ENCODE measurements at regions not wholly inside any gene's neighbourhood (a gene's known extent, or its start where the extent isn't known, plus 50 kb on each side); places are given as distances from the start of the nearest gene placed in this dataset.

DNA sequence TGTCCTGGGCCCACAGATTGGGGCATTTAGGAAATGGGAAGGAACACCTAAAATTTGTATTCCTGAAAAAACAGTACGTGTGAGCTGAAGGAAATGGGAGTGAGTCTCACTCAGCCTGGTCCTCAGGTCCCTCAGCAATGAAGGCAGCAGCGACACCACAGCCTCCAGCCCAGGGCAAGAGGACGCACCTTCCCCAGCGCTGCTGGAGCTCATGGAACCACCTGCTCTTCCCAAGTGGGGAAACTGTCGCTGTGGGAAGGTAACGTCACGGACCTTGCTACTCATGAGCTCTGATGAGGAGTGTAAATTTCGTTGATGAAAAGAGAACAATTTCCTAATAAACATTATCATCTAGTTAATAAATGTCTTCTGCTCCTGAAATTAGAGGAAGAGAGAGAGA is 323.6 kb downstream of the EIPR1 start:
- no peak for DNase-seq (ENCODE audit: low read depth)
- TF ChIP-seq, protein P1, sequence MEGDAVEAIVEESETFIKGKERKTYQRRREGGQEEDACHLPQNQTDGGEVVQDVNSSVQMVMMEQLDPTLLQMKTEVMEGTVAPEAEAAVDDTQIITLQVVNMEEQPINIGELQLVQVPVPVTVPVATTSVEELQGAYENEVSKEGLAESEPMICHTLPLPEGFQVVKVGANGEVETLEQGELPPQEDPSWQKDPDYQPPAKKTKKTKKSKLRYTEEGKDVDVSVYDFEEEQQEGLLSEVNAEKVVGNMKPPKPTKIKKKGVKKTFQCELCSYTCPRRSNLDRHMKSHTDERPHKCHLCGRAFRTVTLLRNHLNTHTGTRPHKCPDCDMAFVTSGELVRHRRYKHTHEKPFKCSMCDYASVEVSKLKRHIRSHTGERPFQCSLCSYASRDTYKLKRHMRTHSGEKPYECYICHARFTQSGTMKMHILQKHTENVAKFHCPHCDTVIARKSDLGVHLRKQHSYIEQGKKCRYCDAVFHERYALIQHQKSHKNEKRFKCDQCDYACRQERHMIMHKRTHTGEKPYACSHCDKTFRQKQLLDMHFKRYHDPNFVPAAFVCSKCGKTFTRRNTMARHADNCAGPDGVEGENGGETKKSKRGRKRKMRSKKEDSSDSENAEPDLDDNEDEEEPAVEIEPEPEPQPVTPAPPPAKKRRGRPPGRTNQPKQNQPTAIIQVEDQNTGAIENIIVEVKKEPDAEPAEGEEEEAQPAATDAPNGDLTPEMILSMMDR (IDR thresholded peaks at IDR 0.05; ENCODE audit: insufficient read depth, low read depth, low read length, missing control alignments), result no peak
- no peak overlapping the region for H3K4me3 ChIP-seq (ENCODE audit: low read depth, low read length)

DNA sequence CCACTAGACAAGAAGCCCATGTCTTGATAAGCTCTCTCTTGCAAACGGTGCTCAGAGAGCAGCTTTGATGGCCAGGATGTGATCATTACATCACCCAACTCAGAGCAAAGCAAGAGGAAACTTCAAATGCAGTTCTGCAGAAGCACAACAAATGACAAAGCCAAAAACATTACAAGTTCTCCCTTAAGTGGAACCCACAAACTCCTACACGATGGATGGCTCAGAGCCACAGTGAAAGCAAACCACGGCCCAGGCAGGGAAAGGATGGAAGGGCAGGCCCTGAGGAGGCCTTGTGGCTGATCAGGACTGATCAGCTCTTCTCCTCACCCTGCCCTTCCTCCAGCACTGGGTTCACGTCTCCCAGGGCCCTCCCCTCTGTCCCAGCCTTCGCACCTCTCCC is 326.4 kb downstream of the EIPR1 start:
- DNase-seq (ENCODE audit: low read depth), result no peak
- TF ChIP-seq, protein P1 (IDR thresholded peaks at IDR 0.05; ENCODE audit: insufficient read depth, low read depth, low read length, missing control alignments), result no peak
- H3K4me3 ChIP-seq (ENCODE audit: low read depth, low read length), result no peak overlapping the region

DNA sequence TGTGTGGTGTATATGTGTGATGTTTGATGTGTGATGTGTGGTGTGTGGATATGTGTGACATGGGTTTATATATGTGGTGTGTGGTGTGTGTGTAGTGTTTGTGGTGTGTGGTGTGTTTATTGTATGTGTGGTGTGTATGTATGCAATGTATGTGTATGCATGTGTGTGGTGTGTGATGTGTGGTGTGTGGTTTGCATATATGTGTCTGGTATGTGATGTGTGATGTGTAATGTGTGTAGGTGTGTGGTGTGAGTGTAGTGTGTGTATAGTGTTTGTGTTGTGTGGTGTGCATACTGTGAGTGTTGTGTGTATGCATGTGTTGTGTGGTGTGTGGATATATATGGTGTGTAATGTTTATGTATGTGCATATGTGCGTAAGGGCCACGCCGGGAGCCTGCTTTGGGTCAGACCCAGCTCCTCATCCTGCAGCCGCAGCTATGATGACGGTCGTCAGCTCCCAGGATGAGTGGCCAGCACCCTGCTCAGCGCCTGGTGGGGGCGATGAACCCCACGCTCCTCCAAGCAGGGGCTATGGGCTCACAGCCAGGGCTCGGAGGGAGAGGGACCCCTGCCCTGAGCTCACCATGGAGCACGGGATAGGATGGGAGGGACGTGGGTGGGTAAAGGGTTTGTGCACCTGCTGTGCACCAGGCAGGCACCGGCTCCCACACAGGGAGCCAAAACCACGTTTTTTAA is 331.3 kb downstream of the EIPR1 start:
- TF ChIP-seq, protein P1 (IDR thresholded peaks at IDR 0.05; ENCODE audit: insufficient read depth, low read depth, low read length, missing control alignments), result no peak
- H3K4me3 ChIP-seq (ENCODE audit: low read depth, low read length), result no peak overlapping the region
- DNase-seq (ENCODE audit: low read depth), result no peak

DNA sequence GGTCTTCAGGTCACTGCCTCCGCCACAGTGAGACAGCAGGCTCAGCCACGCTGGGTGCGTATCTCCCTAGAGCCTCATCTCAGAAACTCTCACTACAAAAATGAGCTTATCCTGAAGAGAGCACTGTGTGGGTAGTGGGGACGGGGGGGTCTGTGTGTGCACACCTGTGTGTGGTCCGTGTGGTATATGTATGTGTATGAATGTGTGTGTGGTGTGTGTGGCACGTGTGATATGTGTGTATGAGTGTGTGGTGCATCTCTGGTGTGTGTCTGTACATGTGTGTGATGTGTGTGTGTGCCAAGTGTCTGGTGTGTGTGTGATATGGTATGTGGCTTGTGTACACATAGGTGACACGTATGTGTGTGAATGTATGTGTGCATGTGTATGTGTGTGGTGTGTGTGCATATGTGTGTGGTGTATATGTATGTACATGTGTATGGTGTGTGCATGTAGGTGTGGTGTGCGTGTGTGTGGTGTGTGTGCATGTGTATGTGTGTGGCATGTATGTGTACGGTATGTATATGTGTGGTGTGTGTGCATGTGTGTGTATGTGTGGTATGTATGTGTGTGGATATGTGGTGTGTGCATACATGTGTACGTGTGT is 332.2 kb downstream of the EIPR1 start:
- H3K4me3 ChIP-seq (ENCODE audit: low read depth, low read length), result no peak overlapping the region
- TF ChIP-seq, protein P1 (IDR thresholded peaks at IDR 0.05; ENCODE audit: insufficient read depth, low read depth, low read length, missing control alignments), result no peak
- no peak for DNase-seq (ENCODE audit: low read depth)

DNA sequence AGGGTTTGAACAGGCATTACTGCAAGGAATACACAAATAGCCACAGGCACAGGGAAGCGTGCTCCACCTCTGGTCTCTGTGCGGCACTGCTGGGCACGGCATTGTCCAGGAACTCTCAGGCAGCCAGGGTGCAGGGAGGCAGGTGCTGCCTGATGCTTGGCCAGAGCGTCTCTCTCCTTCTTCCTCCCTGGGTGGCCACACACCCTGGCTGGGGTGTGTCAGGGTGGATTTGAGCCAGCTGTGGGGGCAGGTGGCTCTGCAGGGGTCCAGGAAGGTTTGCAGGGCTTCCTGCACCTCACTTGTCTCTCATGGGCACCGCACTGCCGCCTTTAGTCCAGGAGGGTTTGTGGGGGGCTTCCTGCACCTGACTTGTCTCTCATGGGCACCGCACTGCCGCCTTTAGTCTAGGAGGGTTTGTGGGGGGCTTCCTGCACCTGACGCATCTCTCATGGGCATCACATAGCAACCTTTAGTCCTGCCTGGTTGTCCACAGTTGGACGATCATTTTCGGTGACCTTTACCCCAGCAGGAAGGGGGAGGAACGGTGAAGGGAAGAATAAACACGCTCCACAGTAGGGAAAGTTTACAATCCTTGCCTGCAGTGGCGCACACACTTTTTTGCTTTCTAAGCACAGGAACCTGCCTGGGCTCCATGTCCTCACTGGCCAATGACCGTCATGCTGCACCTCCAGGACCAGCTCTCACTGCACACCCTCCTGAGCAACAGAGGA is 332.9 kb downstream of the EIPR1 start:
- DNase-seq (ENCODE audit: low read depth), result no peak
- no peak overlapping the region for H3K4me3 ChIP-seq (ENCODE audit: low read depth, low read length)
- TF ChIP-seq, protein P1 (IDR thresholded peaks at IDR 0.05; ENCODE audit: insufficient read depth, low read depth, low read length, missing control alignments), result no peak

DNA sequence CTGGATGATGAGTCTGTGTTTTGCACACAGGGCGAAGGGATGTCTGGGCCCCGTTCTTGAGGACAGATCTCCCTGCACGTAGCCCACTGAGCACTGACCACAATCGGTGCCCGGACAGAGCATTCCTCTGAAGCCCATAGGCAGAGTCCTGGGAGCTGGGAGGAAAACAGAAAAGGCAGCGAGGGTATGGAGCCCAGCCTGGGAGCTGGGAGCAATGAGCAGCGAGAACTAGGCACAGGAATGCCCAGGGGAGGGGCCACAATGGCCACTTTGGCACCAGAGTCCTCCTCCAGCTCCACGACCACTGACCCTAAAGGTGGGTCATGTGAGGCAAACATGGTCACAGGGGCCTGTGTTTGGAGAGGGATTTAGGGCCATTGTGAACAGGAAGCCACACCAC is 333.9 kb downstream of the EIPR1 start:
- no peak for DNase-seq (ENCODE audit: low read depth)
- TF ChIP-seq, protein P1 (IDR thresholded peaks at IDR 0.05; ENCODE audit: insufficient read depth, low read depth, low read length, missing control alignments), result no peak

More for the DNA sequence above, 333.9 kb downstream of the EIPR1 start:
- no peak overlapping the region for H3K4me3 ChIP-seq (ENCODE audit: low read depth, low read length)
